Thymus (tissue), 11 donors: ENCODE measurements at regions not wholly inside any gene's neighbourhood (a gene's known extent, or its start where the extent isn't known, plus 50 kb on each side); places are given as distances from the start of the nearest gene placed in this dataset.

ENCODE experiments used
- DNase-seq, 9 donors: peaks; one replicate each; pipeline ENCODE4 v3.0.0-alpha.2; 2013; ENCODE audit warnings: low spot score in 9 of 9, low read depth in 6 of 9, missing footprints in 1 of 9
- H3K27ac ChIP-seq, 2 donors: one replicate each; pipeline ENCODE4 v1.5.1; 2013; ENCODE audit warnings: control low read depth in 1 of 2, low read depth in 1 of 2, low read length in 1 of 2, mild to moderate bottlenecking in 1 of 2, moderate library complexity in 1 of 2
- H3K27me3 ChIP-seq, 2 donors: one replicate each; pipeline ENCODE4 v1.5.1; 2013; ENCODE audit warnings: low read length in 1 of 2; ENCODE audit not compliant: control insufficient read depth in 2 of 2, insufficient read depth in 1 of 2
- H3K36me3 ChIP-seq, 2 donors: one replicate each; pipeline ENCODE4 v1.5.1; 2013; ENCODE audit warnings: low read length in 1 of 2, mild to moderate bottlenecking in 1 of 2, moderate library complexity in 1 of 2; ENCODE audit not compliant: control insufficient read depth in 2 of 2, insufficient read depth in 2 of 2
- H3K4me1 ChIP-seq, 2 donors: one replicate each; pipeline ENCODE4 v1.5.1; 2013; ENCODE audit warnings: low read length in 2 of 2; ENCODE audit not compliant: control insufficient read depth in 2 of 2, insufficient read depth in 2 of 2
- H3K4me3 ChIP-seq, 2 donors: one replicate each; pipeline ENCODE4 v1.5.1; 2013; ENCODE audit warnings: low read length in 2 of 2, control low read depth in 1 of 2, mild to moderate bottlenecking in 1 of 2
- H3K9me3 ChIP-seq, 2 donors: one replicate each; pipeline ENCODE4 v1.5.1; 2013; ENCODE audit warnings: low read length in 1 of 2, mild to moderate bottlenecking in 1 of 2; ENCODE audit not compliant: control insufficient read depth in 2 of 2, insufficient read depth in 1 of 2
- WGBS: extraction: QIAGEN DNeasy Blood & Tissue Kit; methylation state at CpG from one replicate; pipeline ENCODE4 v1.1.7; 2013; 5-methylcytosine and 5-hydroxymethylcytosine counted together
- donor health status: healthy.

DNA sequence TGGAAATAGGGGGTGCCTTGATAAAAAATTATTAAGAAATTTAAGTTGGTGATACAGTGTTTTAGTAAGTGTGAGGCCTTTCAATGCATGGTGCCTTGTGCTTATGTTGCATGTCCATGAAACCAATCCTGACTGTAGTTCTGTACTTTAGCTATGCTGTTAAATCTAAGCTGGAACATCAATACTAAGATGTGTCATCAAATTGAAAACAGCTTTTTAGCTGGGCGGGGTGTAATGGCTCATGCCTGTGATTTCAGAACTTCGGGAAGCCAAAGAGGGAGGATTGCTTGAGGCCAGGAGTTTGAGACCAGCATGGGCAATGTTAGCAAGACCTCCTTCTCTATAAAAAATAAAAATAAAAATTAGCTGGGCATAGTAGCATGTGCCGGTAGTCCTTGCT lies 930.3 kb upstream of the PCDH9 start:
- no peaks in the 10 kb centered on the region for H3K4me1 ChIP-seq
- no peaks in the 10 kb centered on the region for H3K36me3 ChIP-seq
- no peaks in the 10 kb centered on the region for H3K27me3 ChIP-seq
- no peaks in the 10 kb centered on the region for H3K9me3 ChIP-seq
- no peak overlapping the region for H3K4me3 ChIP-seq
- no peak overlapping the region for H3K27ac ChIP-seq
- WGBS = 90% methylated on average over 3 of the region's 3 CpGs
- no peak for DNase-seq

DNA sequence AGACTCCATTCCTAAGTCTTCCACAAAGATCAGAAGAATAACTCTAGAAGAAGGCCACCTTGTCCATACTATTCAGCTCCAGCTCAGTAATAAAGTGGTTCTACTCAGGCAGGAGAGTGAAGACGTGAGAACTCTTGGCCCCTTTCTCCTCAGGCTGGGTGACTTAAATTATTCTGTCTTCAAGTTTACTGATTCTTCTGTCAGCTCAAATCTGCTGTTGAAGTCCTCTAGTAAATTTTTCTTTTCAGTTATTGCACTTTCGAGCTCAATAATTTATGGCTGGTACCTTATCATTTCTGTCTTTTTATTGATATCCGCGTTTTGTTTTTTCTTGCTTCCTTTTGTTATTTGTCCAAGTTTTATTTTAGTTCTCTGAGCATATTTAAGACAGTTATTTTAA lies 922.3 kb upstream of the PCDH9 start:
- no peaks in the 10 kb centered on the region for H3K27me3 ChIP-seq
- DNase-seq = no peak
- H3K36me3 ChIP-seq = no peaks in the 10 kb centered on the region
- H3K27ac ChIP-seq = no peak overlapping the region
- WGBS = 94% methylated on average over 4 of the region's 4 CpGs
- no peaks in the 10 kb centered on the region for H3K9me3 ChIP-seq
- no peak overlapping the region for H3K4me3 ChIP-seq
- H3K4me1 ChIP-seq = no peaks in the 10 kb centered on the region

DNA sequence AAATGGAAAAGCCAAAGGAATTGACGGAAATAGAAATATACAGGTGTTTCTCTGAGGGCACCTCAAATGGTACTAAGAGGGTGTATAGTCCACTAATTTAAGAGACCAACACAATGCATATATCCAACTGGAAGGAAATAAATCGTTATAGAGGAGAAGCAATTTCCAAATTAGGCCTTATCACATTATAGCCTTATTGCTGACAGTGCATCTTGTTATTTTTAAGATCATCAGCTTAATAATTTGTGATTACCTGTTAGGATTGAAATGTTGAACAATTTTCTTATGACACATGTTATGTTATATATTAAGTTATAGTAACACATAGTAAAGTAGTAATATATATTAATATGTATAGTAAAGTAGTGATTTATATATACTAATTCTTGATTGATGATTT lies 915.7 kb upstream of the PCDH9 start:
- Histone ChIP-seq H3K36me3 (no peaks in the 10 kb centered on the region), H3K27ac (no peak overlapping the region), H3K27me3 (no peaks in the 10 kb centered on the region), H3K9me3 (no peaks in the 10 kb centered on the region), H3K4me1 (no peaks in the 10 kb centered on the region), H3K4me3 (no peak overlapping the region)
- no peak for DNase-seq
- 84% methylated on average over 2 of the region's 2 CpGs for WGBS

DNA sequence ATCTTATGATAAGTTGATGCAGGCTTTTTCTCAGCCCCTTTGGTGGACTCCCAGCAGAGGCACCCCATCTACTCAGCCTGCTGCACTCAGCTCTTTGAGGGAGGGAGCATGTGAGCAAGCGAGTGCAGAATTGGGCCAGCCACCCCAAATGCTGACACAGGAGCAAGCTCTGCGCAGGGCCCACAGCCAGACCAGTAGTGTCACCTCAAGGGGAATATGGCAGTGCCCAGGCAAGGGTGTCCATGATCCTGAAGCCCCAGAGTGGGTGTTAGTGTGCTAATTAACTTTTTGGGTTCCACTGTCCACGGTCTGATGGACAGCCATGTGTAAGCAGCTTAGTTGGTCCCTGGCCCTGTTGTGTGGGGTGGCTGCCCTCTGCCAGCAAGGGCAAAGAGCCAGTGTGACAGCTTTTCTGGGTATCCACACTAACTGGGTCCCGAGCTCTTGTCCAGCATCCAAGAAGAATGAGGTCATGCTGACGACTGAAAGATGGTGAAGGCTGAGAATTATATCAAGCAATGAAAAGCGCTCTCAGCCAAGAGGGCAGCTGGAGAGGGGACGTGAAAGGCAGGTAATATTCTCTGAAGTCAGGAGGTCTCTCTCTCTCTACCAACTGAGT lies 898.3 kb upstream of the PCDH9 start:
- Histone ChIP-seq H3K4me3 (no peak overlapping the region), H3K9me3 (peaks cover 0 to 6% of the 10 kb centered on the region in 2 donors), H3K27ac (no peak overlapping the region), H3K27me3 (no peaks in the 10 kb centered on the region), H3K4me1 (no peaks in the 10 kb centered on the region), H3K36me3 (no peaks in the 10 kb centered on the region)
- DNase-seq = no peak
- WGBS = 93% methylated on average over 7 of the region's 7 CpGs

DNA sequence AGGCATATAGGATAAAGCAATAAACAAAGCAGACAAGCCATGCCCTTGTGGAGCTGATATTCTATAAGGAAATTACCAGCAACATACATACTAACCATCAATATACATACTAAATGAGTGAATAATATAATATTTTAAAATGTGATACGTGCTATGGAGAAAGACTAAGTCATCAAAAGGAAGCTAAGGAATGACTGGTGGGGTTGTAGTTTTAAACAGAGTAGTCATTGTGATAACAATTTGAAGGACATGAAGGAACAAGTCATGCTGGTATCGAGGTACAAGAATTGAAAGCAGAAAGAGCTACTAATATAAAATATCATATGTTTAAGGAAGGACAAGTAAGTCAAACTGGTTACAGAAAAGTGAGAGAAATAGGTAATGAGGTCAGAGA lies 894.9 kb upstream of the PCDH9 start:
- no peaks in the 10 kb centered on the region for H3K4me1 ChIP-seq
- H3K27ac ChIP-seq = no peak overlapping the region
- peaks cover 0 to 6% of the 10 kb centered on the region in 2 donors for H3K9me3 ChIP-seq
- H3K27me3 ChIP-seq = no peaks in the 10 kb centered on the region
- no peaks in the 10 kb centered on the region for H3K36me3 ChIP-seq
- no peak for DNase-seq
- 67% methylated on average over 2 of the region's 2 CpGs for WGBS
- no peak overlapping the region for H3K4me3 ChIP-seq

DNA sequence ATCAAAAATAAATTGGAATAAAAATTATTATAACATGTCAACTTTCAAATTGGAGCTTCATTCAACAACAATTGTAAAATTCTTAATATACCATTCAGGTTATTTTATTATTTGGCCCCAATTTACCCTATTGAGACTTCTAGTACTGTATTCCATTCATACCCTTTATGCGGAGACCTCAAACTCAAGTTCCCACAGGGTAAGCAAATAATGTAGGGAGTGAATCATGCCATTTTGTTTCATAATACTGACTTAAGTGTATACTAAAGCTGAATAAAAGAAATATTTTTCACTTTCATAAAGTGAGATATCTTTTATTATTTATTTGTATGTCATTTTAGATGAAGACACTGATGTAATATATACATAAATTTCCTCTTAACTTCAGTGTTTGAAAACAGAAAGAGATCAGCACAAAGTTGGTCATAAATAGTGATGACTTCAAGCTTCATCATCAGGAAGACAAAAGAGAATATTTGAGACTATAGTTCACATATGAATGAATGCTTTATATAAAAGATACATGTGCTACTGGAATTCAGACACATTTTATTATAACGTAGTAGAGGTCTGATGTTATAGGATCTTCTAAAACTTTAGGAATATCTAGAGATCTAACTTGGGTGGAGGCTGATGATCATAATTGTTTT lies 894.4 kb upstream of the PCDH9 start:
- no peaks in the 10 kb centered on the region for H3K36me3 ChIP-seq
- H3K4me3 ChIP-seq = no peak overlapping the region
- no peak for DNase-seq
- no peaks in the 10 kb centered on the region for H3K4me1 ChIP-seq
- peaks cover 0 to 6% of the 10 kb centered on the region in 2 donors for H3K9me3 ChIP-seq
- no peak overlapping the region for H3K27ac ChIP-seq
- WGBS = 95% methylated on average over 2 of the region's 2 CpGs
- no peaks in the 10 kb centered on the region for H3K27me3 ChIP-seq

DNA sequence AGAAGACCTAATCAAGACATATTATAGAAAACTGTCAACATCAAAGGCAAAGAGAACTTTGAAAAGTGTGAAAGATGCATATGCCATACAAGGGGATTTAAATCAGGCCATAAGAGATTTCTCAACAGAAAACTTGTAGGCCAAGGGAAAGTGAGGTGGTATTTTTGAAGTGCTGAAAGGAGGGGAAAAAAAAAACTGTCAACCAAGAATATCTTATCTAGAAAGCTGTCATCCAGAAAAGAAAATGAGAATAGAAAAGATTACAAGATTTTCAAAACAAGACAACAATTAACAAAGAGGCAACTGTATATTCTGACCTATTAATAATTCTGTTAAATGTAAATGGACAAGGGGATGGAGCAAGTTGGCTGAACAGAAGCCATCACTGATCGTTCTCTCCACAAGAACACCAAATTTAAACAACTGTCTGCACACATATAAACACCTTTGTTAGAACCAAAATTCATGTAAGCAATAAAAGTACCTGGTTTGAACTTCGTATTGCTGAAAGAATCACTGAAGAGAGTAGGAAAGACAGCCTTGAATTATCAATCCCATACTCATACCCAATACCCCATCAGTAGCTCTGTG lies 880.1 kb upstream of the PCDH9 start:
- Histone ChIP-seq H3K36me3 (no peaks in the 10 kb centered on the region), H3K4me1 (no peaks in the 10 kb centered on the region), H3K27ac (no peak overlapping the region), H3K4me3 (no peak overlapping the region), H3K9me3 (peaks cover 1 to 32% of the 10 kb centered on the region in 2 donors), H3K27me3 (no peaks in the 10 kb centered on the region)
- 92% methylated on average over 2 of the region's 2 CpGs for WGBS
- DNase-seq = no peak

DNA sequence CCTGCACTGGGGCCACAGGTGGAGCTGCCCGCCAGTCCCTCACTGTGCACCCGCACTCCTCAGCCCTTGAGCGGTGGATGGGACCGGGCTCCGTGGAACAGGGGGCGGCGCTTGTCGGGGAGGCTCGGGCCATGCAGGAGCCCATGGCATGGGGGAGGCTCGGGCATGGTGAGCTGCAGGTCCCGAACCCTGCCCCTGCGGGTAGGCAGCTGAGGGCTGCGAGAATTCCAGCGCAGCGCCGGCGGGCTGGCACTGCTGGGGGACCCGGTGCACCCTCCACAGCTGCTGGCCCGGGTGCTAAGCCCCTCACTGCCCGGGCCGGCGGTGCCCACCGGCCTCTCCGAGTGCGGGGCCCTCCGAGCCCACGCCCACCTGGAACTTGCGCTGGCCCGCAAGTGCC lies 877.5 kb upstream of the PCDH9 start:
- WGBS = 97% methylated on average over 29 of the region's 29 CpGs
- no peak for DNase-seq

DNA sequence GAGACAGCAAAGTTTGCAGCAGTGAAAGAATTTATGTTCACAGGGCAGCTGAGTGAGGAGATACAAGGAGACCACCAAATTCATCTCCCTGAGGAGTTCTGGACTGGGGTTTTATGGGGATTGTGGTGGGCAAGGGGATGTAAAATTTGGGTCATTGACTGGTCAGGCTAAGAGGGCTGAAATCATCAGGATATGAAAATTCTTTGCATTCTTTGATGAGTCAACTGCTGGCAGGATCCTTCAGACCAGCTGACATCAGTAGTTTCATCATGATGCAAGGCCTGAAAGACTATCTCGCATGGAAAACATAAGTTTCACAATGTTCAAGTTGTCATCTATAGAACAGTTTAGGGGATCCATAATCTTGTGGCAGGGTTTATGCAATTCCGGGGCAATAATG lies 869.5 kb upstream of the PCDH9 start:
- WGBS = 91% methylated on average over 2 of the region's 2 CpGs
- no peak overlapping the region for H3K27ac ChIP-seq

More for the DNA sequence above, 877.5 kb upstream of the PCDH9 start:
- no peak overlapping the region for H3K4me3 ChIP-seq
- H3K27ac ChIP-seq = no peak overlapping the region
- peaks cover 1 to 32% of the 10 kb centered on the region in 2 donors for H3K9me3 ChIP-seq
- no peaks in the 10 kb centered on the region for H3K27me3 ChIP-seq
- no peaks in the 10 kb centered on the region for H3K4me1 ChIP-seq
- H3K36me3 ChIP-seq = no peaks in the 10 kb centered on the region

More for the DNA sequence above, 869.5 kb upstream of the PCDH9 start:
- H3K9me3 ChIP-seq = no peaks in the 10 kb centered on the region
- no peaks in the 10 kb centered on the region for H3K27me3 ChIP-seq
- no peak overlapping the region for H3K4me3 ChIP-seq
- no peaks in the 10 kb centered on the region for H3K4me1 ChIP-seq
- no peak for DNase-seq
- H3K36me3 ChIP-seq = no peaks in the 10 kb centered on the region
